IMR-90 (cell line): ENCODE measurements at regions not wholly inside any gene's neighbourhood (a gene's known extent, or its start where the extent isn't known, plus 50 kb on each side); places are given as distances from the start of the nearest gene placed in this dataset.

Source experiments
- ATAC-seq: fragments of 200-7000 bp; cut with Tn5 transposase; 2 replicates; pipeline ENCODE4 v1.9.1; 2020; ENCODE audit warnings: low read depth, mild to moderate bottlenecking, moderate library complexity
- BruUV-seq: library from RNA; stranded (reverse); fragments of 400-500 nt; replicated peaks from 2 replicates; lab custom pipeline; 2021; lab: Mats Ljungman, UMichigan
- CTCF ChIA-PET: fragments of 300-600 bp; formaldehyde crosslinking; extraction: SDS; loops from one replicate; lab custom pipeline; 2021; ENCODE audit warnings: antibody characterized with exemption; lab: Yijun Ruan, JAX
- POLR2A ChIA-PET: fragments of 300-600 bp; sonication (Branson Sonifier 250); formaldehyde crosslinking; loops from one replicate; lab custom pipeline; 2022; ENCODE audit warnings: antibody characterized with exemption; ENCODE audit not compliant: unreplicated experiment; lab: Charles Lee
- DNase-seq: peaks from one replicate; pipeline ENCODE4 v3.0.0; 2013
- H2AFZ ChIP-seq: replicated peaks from 2 replicates; pipeline ENCODE3; 2013; ENCODE audit warnings: low read length, mild to moderate bottlenecking; ENCODE audit not compliant: poor library complexity
- H2AK5ac ChIP-seq: 2 replicates; pipeline ENCODE4 v1.6.1; 2013; ENCODE audit warnings: low read depth, low read length, inconsistent platforms
- H2AK9ac ChIP-seq: replicated peaks from 2 replicates; pipeline ENCODE3; 2013; ENCODE audit warnings: mild to moderate bottlenecking, low read depth, low read length, moderate library complexity; ENCODE audit not compliant: poor library complexity
- H2BK120ac ChIP-seq: 2 replicates; pipeline ENCODE4 v1.6.1; 2013; ENCODE audit warnings: low read depth, low read length, inconsistent platforms
- H2BK15ac ChIP-seq: 3 replicates; pipeline ENCODE4 v1.6.1; 2013; ENCODE audit warnings: low read depth, low read length, inconsistent platforms
- H2BK20ac ChIP-seq: 2 replicates; pipeline ENCODE4 v1.6.1; 2013; ENCODE audit warnings: low read depth, mild to moderate bottlenecking, inconsistent platforms, low read length, moderate library complexity
- H2BK5ac ChIP-seq: 2 replicates; pipeline ENCODE4 v1.6.1; 2013; ENCODE audit warnings: mild to moderate bottlenecking, low read depth, low read length, inconsistent platforms; ENCODE audit not compliant: poor library complexity, severe bottlenecking
- H3K14ac ChIP-seq: replicated peaks from 2 replicates; pipeline ENCODE4 v1.6.1; 2013; ENCODE audit warnings: low read depth, low read length, inconsistent platforms
- H3K18ac ChIP-seq: 2 replicates; pipeline ENCODE4 v1.6.1; 2013; ENCODE audit warnings: low read depth, low read length, control low read depth
- H3K23ac ChIP-seq: 2 replicates; pipeline ENCODE4 v1.6.1; 2013; ENCODE audit warnings: low read depth, low read length, inconsistent platforms
- H3K27ac ChIP-seq: 2 replicates; pipeline ENCODE4 v1.5.1; 2013; ENCODE audit warnings: mild to moderate bottlenecking, control low read depth, low read length; ENCODE audit not compliant: insufficient read depth
- H3K27me3 ChIP-seq: 2 replicates; pipeline ENCODE4 v1.6.1; 2013; ENCODE audit warnings: low read length; ENCODE audit not compliant: control insufficient read depth, insufficient read depth
- H3K36me3 ChIP-seq: 2 replicates; pipeline ENCODE4 v1.6.1; 2013; ENCODE audit warnings: low read length, mixed read lengths; ENCODE audit not compliant: control insufficient read depth, insufficient read depth
- H3K4ac ChIP-seq: 2 replicates; pipeline ENCODE4 v1.6.1; 2013; ENCODE audit warnings: low read depth, low read length, inconsistent platforms
- H3K4me1 ChIP-seq: 2 replicates; pipeline ENCODE4 v1.6.1; 2013; ENCODE audit warnings: low read length, mixed read lengths; ENCODE audit not compliant: control insufficient read depth, insufficient read depth
- H3K4me2 ChIP-seq: 2 replicates; pipeline ENCODE4 v1.6.1; 2013; ENCODE audit warnings: low read depth, mild to moderate bottlenecking, control low read depth, low read length, moderate library complexity
- H3K4me3 ChIP-seq: 2 replicates; pipeline ENCODE4 v1.5.1; 2013; ENCODE audit warnings: low read depth, mild to moderate bottlenecking, control low read depth, low read length, moderate library complexity; ENCODE audit not compliant: insufficient read depth
- H3K56ac ChIP-seq: 2 replicates; pipeline ENCODE4 v1.6.1; 2013; ENCODE audit warnings: low read length, inconsistent platforms; ENCODE audit not compliant: insufficient read depth; ENCODE audit errors: extremely low read depth
- H3K79me1 ChIP-seq, 2 experiments: 2 replicates each; pipeline ENCODE4 v1.6.1; 2013; ENCODE audit warnings: low read length in 2 of 2, inconsistent platforms in 1 of 2, low read depth in 1 of 2
- H3K9ac ChIP-seq: 2 replicates; pipeline ENCODE4 v1.6.1; 2013; ENCODE audit warnings: low read depth, low read length, control low read depth
- H3K9me1 ChIP-seq: 2 replicates; pipeline ENCODE4 v1.6.1; 2013; ENCODE audit warnings: low read length, inconsistent platforms; ENCODE audit not compliant: insufficient read depth
- H3K9me3 ChIP-seq: 2 replicates; pipeline ENCODE4 v1.6.1; 2013; ENCODE audit warnings: low read length; ENCODE audit not compliant: control insufficient read depth, insufficient read depth
- H4K20me1 ChIP-seq: 2 replicates; pipeline ENCODE4 v1.6.1; 2013; ENCODE audit warnings: low read length, inconsistent platforms; ENCODE audit not compliant: insufficient read depth
- H4K5ac ChIP-seq: 2 replicates; pipeline ENCODE4 v1.6.1; 2013; ENCODE audit warnings: mild to moderate bottlenecking, low read depth, low read length, control low read depth
- H4K8ac ChIP-seq, 2 experiments: 2 replicates each; pipeline ENCODE4 v1.6.1; 2013; ENCODE audit warnings: low read depth in 2 of 2, low read length in 2 of 2, control low read depth in 1 of 2, inconsistent platforms in 1 of 2
- H4K91ac ChIP-seq: 2 replicates; pipeline ENCODE4 v1.6.1; 2013; ENCODE audit warnings: low read depth, low read length, inconsistent platforms; ENCODE audit not compliant: insufficient read depth
- BHLHE40 ChIP-seq: fragments of 150-350 bp; IDR thresholded peaks from 2 replicates; pipeline ENCODE4 v1.6.1; 2016; ENCODE audit warnings: mild to moderate bottlenecking, low read depth, low read length
- CEBPB ChIP-seq: IDR thresholded peaks from 2 replicates; pipeline ENCODE4 v1.6.1; 2012; ENCODE audit warnings: low read depth, low read length, improper control_type of control experiment
- CHD1 ChIP-seq: IDR thresholded peaks from 2 replicates; pipeline ENCODE4 v1.6.1; 2012; ENCODE audit warnings: low read depth, low read length, improper control_type of control experiment
- CTCF ChIP-seq: conservative IDR thresholded peaks from 2 replicates; pipeline ENCODE4 v1.5.1; 2012; ENCODE audit warnings: mild to moderate bottlenecking, low read depth, low read length, improper control_type of control experiment
- ELK1 ChIP-seq: fragments of 150-350 bp; IDR thresholded peaks from 2 replicates; pipeline ENCODE4 v1.6.1; 2016; ENCODE audit warnings: low read depth, mild to moderate bottlenecking, low read length, moderate library complexity, borderline replicate concordance
- FOS ChIP-seq: fragments of 150-350 bp; IDR thresholded peaks from 2 replicates; pipeline ENCODE4 v1.6.1; 2016; ENCODE audit warnings: low read depth, low read length
- MAFK ChIP-seq: IDR thresholded peaks from 2 replicates; pipeline ENCODE4 v1.6.1; 2012; ENCODE audit warnings: low read depth, low read length, improper control_type of control experiment
- MAZ ChIP-seq: IDR thresholded peaks from 2 replicates; pipeline ENCODE4 v1.6.1; 2012; ENCODE audit warnings: low read depth, mild to moderate bottlenecking, low read length, improper control_type of control experiment, moderate library complexity, borderline replicate concordance
- MXI1 ChIP-seq: IDR thresholded peaks from 2 replicates; pipeline ENCODE4 v1.6.1; 2012; ENCODE audit warnings: low read depth, mild to moderate bottlenecking, low read length, moderate library complexity, borderline replicate concordance
- NFE2L2 ChIP-seq: fragments of 150-350 bp; IDR thresholded peaks from 2 replicates; pipeline ENCODE4 v1.6.1; 2016; ENCODE audit warnings: low read depth, mild to moderate bottlenecking, low read length
- POLR2A ChIP-seq: IDR thresholded peaks from 2 replicates; pipeline ENCODE4 v1.6.1; 2012; ENCODE audit warnings: mild to moderate bottlenecking, low read depth, low read length
- RCOR1 ChIP-seq: IDR thresholded peaks from 2 replicates; pipeline ENCODE4 v1.6.1; 2012; ENCODE audit warnings: mild to moderate bottlenecking, low read length, improper control_type of control experiment; ENCODE audit not compliant: insufficient replicate concordance
- RFX5 ChIP-seq: IDR thresholded peaks from 2 replicates; pipeline ENCODE4 v1.8.0; 2012; ENCODE audit warnings: low read depth, mild to moderate bottlenecking, low read length, moderate library complexity
- dilution Hi-C: fragments of 300-500 bp; cut with HindIII; formaldehyde crosslinking; loops from one replicate; pipeline ENCODE4 v1.14.3; 2018; ENCODE audit warnings: low sequenced_read_pairs; ENCODE audit not compliant: unreplicated experiment
- in situ Hi-C: fragments of 300-500 bp; cut with MboI; formaldehyde crosslinking; loops from 3 replicates; pipeline ENCODE4 v1.14.3; 2019; ENCODE audit warnings: low sequenced_read_pairs, inconsistent platforms, mixed read lengths
- intact Hi-C: fragments of 100-400 bp; cut with micrococcal nuclease; formaldehyde crosslinking; loops from 2 replicates; pipeline ENCODE4 v1.10.0; 2022

GRCh38 chr7:81516898-81517297 lies 252.9 kb downstream of the HGF start:
- no peak for ATAC-seq
- H3K4me1 ChIP-seq, result peaks cover 4% of the 10 kb centered on the region; the same call in 1 of the 2 replicates
- H3K9me1 ChIP-seq, result no peaks in the 10 kb centered on the region
- H3K4me3 ChIP-seq, result no peak overlapping the region
- H4K8ac ChIP-seq, result peak overlapping the region; percentile 53 to 89
- peak overlapping the region; percentile 81; the same call in 1 of the 3 replicates for H2BK15ac ChIP-seq
- no peak overlapping the region for H2AFZ ChIP-seq
- no peak overlapping the region; the same call in 1 of the 2 replicates for H3K9ac ChIP-seq
- TF ChIP-seq NFE2L2, result no peak
- TF ChIP-seq MAZ, result no peak
- no peak for TF ChIP-seq MXI1
- TF ChIP-seq RFX5, result no peak
- TF ChIP-seq MAFK, result no peak
- TF ChIP-seq RCOR1, result no peak
- TF ChIP-seq CTCF, result no peak
- no peak for TF ChIP-seq FOS
- no peak for TF ChIP-seq CHD1
- no peak for TF ChIP-seq BHLHE40
- TF ChIP-seq CEBPB, result no peak
- TF ChIP-seq ELK1, result no peak
- TF ChIP-seq POLR2A, result no peak
- no peak overlapping the region for H2AK5ac ChIP-seq
- H3K4ac ChIP-seq, result peak overlapping the region; percentile 72; the same call in 1 of the 2 replicates
- H3K14ac ChIP-seq, result peak overlapping the region; percentile 81
- peak overlapping the region; percentile 64; the same call in 1 of the 2 replicates for H3K4me2 ChIP-seq
- no peaks in the 10 kb centered on the region for H3K36me3 ChIP-seq
- peak overlapping the region; percentile 86 for H2BK5ac ChIP-seq
- H3K9me3 ChIP-seq, result no peaks in the 10 kb centered on the region
- no peak overlapping the region for H2AK9ac ChIP-seq
- in situ Hi-C loops, result no loop called here
- H3K56ac ChIP-seq, result no peak overlapping the region
- H4K20me1 ChIP-seq, result no peaks in the 10 kb centered on the region
- no peaks in the 10 kb centered on the region for H3K27me3 ChIP-seq
- peak overlapping the region; percentile 48; the same call in 1 of the 2 replicates for H3K23ac ChIP-seq
- POLR2A ChIA-PET, result no interaction called here
- H4K91ac ChIP-seq, result no peak overlapping the region
- peak; percentile 42 for DNase-seq
- dilution Hi-C loops, result no loop called here
- BruUV-seq, result no TSS peak
- intact Hi-C loops, result no loop called here
- CTCF ChIA-PET, result interaction anchor here (0.6 kb wide), 1 partner anchor 208 kb away, joined by 7 read pairs; no protein-coding TSS in a partner anchor
- H3K79me1 ChIP-seq, result no peaks in the 10 kb centered on the region
- H3K18ac ChIP-seq, result peak overlapping the region; percentile 94; the same call in 1 of the 2 replicates
- peak overlapping the region; percentile 79 for H2BK120ac ChIP-seq
- H2BK20ac ChIP-seq, result peak overlapping the region; percentile 89
- peak overlapping the region; percentile 94; the same call in 1 of the 2 replicates for H4K5ac ChIP-seq
- H3K27ac ChIP-seq, result peak overlapping the region; percentile 6
